ENCODE measurements at regions not wholly inside any gene's neighbourhood (a gene's known extent, or its start where the extent isn't known, plus 50 kb on each side); places are given as distances from the start of the nearest gene placed in this dataset.

GRCh38 chr19:31503211-31503610 is 154.0 kb upstream of the TSHZ3 start:
- TF ChIP-seq CTCF (conservative IDR thresholded peaks at IDR 0.05) = no peak
- TF ChIP-seq ZFX (IDR thresholded peaks at IDR 0.05) = no peak

Data from C4-2B (cell line).